Activated naive CD8-positive, alpha-beta T cell treated with anti-CD3 and anti-CD28 coated beads, Interleukin-2, amount 50 U/mL, for 16 hours (primary cell): ENCODE measurements at regions not wholly inside any gene's neighbourhood (a gene's known extent, or its start where the extent isn't known, plus 50 kb on each side); places are given as distances from the start of the nearest gene placed in this dataset.
"Not testable (repeated sequence)": the region's sequence is repeated elsewhere in the genome, so short reads cannot be mapped to it uniquely, and the experiment has no call there.

Source experiments
- DNase-seq: peaks from one replicate; pipeline ENCODE4 v3.0.0-alpha.2; 2020; ENCODE audit warnings: low read depth, low spot score

GRCh38 chr17:21551081-21551881 lies 141.0 kb upstream of the KCNJ18 start:
- peak; percentile 52 for DNase-seq

- not testable (repeated sequence) for DNase-seq
Observed at GRCh38 chr17:21558921-21559320, 133.4 kb upstream of the KCNJ18 start.

- DNase-seq, result no peak
Observed at GRCh38 chr17:21564262-21564661, 128.1 kb upstream of the KCNJ18 start.

GRCh38 chr17:21564757-21565156 lies 127.6 kb upstream of the KCNJ18 start:
- DNase-seq, result not testable (repeated sequence)

GRCh38 chr17:21570427-21570826 lies 121.9 kb upstream of the KCNJ18 start:
- DNase-seq, result not testable (repeated sequence)

GRCh38 chr17:21572148-21572547 lies 120.2 kb upstream of the KCNJ18 start:
- DNase-seq, result not testable (repeated sequence)

- DNase-seq, result not testable (repeated sequence)
Observed at GRCh38 chr17:21573271-21573960, 118.9 kb upstream of the KCNJ18 start.

- no peak for DNase-seq
Observed at GRCh38 chr17:21573961-21574610, 118.2 kb upstream of the KCNJ18 start.

GRCh38 chr17:21574611-21575255 lies 117.6 kb upstream of the KCNJ18 start:
- DNase-seq, result not testable (repeated sequence)

GRCh38 chr17:21578783-21579182 lies 113.5 kb upstream of the KCNJ18 start:
- DNase-seq, result not testable (repeated sequence)

- DNase-seq, result no peak
Observed at GRCh38 chr17:21592774-21593173, 99.5 kb upstream of the KCNJ18 start.

GRCh38 chr17:21593452-21594105 lies 98.7 kb upstream of the KCNJ18 start:
- not testable (repeated sequence) for DNase-seq

GRCh38 chr17:21595086-21595485 lies 97.2 kb upstream of the KCNJ18 start:
- DNase-seq, result no peak

GRCh38 chr17:21602176-21602575 lies 90.1 kb upstream of the KCNJ18 start:
- DNase-seq, result no peak

- DNase-seq, result not testable (repeated sequence)
Observed at GRCh38 chr17:21603292-21603691, 89.0 kb upstream of the KCNJ18 start.

GRCh38 chr17:21611443-21611842 lies 80.9 kb upstream of the KCNJ18 start:
- not testable (repeated sequence) for DNase-seq

- not testable (repeated sequence) for DNase-seq
Observed at GRCh38 chr17:21612123-21613070, 79.9 kb upstream of the KCNJ18 start.

- DNase-seq, result no peak
Observed at GRCh38 chr17:21613071-21613429, 79.3 kb upstream of the KCNJ18 start.

GRCh38 chr17:21626987-21627386 lies 65.3 kb upstream of the KCNJ18 start:
- DNase-seq, result not testable (repeated sequence)
